ENCODE measurements at regions not wholly inside any gene's neighbourhood (a gene's known extent, or its start where the extent isn't known, plus 50 kb on each side); places are given as distances from the start of the nearest gene placed in this dataset.

GRCh38 chr12:111011999-111012600 is 91.7 kb upstream of the MYL2 start:
- no peak for DNase-seq (ENCODE audit: low spot score)

GRCh38 chr12:111010916-111011657 is 90.7 kb upstream of the MYL2 start:
- no peak for DNase-seq (ENCODE audit: low spot score)

- no peak for DNase-seq (ENCODE audit: low spot score)
These were observed 89.7 kb upstream of the MYL2 start for GRCh38 chr12:111010061-111010460.

- DNase-seq (ENCODE audit: low spot score), result no peak
These were observed 86.2 kb upstream of the MYL2 start for GRCh38 chr12:111006621-111007020.

- DNase-seq (ENCODE audit: low spot score), result no peak
These were observed 78.6 kb upstream of the MYL2 start for GRCh38 chr12:110998971-110999370.

GRCh38 chr12:110998165-110998564 is 77.8 kb upstream of the MYL2 start:
- DNase-seq (ENCODE audit: low spot score), result no peak

- DNase-seq (ENCODE audit: low spot score), result no peak
These were observed 76.0 kb upstream of the MYL2 start for GRCh38 chr12:110996415-110996814.

GRCh38 chr12:110995615-110996014 is 75.2 kb upstream of the MYL2 start:
- DNase-seq (ENCODE audit: low spot score), result no peak

GRCh38 chr12:110995016-110995415 is 74.6 kb upstream of the MYL2 start:
- DNase-seq (ENCODE audit: low spot score), result no peak

GRCh38 chr12:110993434-110993833 is 73.1 kb upstream of the MYL2 start:
- DNase-seq (ENCODE audit: low spot score), result no peak

- no peak for DNase-seq (ENCODE audit: low spot score)
These were observed 72.5 kb upstream of the MYL2 start for GRCh38 chr12:110992909-110993308.

GRCh38 chr12:110983811-110984210 is 63.4 kb upstream of the MYL2 start:
- DNase-seq (ENCODE audit: low spot score), result no peak

- no peak for DNase-seq (ENCODE audit: low spot score)
These were observed 52.5 kb upstream of the MYL2 start for GRCh38 chr12:110972866-110973265.

GRCh38 chr12:110971936-110972335 is 51.6 kb upstream of the MYL2 start:
- no peak for DNase-seq (ENCODE audit: low spot score)

GRCh38 chr12:110971189-110971920 is 51.0 kb upstream of the MYL2 start:
- no peak for DNase-seq (ENCODE audit: low spot score)

Measured in kidney capillary endothelial cell (primary cell).